CD4-positive, CD25-positive, alpha-beta regulatory T cell (primary cell): ENCODE measurements at regions not wholly inside any gene's neighbourhood (a gene's known extent, or its start where the extent isn't known, plus 50 kb on each side); places are given as distances from the start of the nearest gene placed in this dataset.

Experiments used
- ATAC-seq, 2 donors: fragments of 150-1000 bp; cut with Tn5 transposase; one replicate each; pipeline ENCODE4 v1.10.0; 2021; ENCODE audit warnings: low read depth in 2 of 2, moderate number of reproducible peaks in 2 of 2, moderate library complexity in 1 of 2
- DNase-seq, 3 donors: peaks; one replicate each; pipeline versions ENCODE4 v3.0.0 to v3.0.0-alpha.2; 2012 to 2022; ENCODE audit warnings: mixed read lengths in 1 of 3
- H3K27ac ChIP-seq: one replicate; pipeline ENCODE4 v1.7.0; 2013; ENCODE audit warnings: mild to moderate bottlenecking, low read length; ENCODE audit not compliant: insufficient read depth, poor library complexity, severe bottlenecking
- H3K27me3 ChIP-seq: one replicate; pipeline ENCODE4 v1.7.0; 2013; ENCODE audit warnings: low read length; ENCODE audit not compliant: control insufficient read depth, insufficient read depth
- H3K36me3 ChIP-seq: one replicate; pipeline ENCODE4 v1.7.0; 2013; ENCODE audit warnings: mild to moderate bottlenecking, low read length, moderate library complexity; ENCODE audit not compliant: control insufficient read depth, insufficient read depth
- H3K4me1 ChIP-seq: 2 replicates; pipeline ENCODE4 v1.7.0; 2013; ENCODE audit warnings: mild to moderate bottlenecking, low read length; ENCODE audit not compliant: insufficient read depth, control insufficient read depth, poor library complexity, severe bottlenecking
- H3K4me3 ChIP-seq: one replicate; pipeline ENCODE4 v1.7.0; 2013; ENCODE audit warnings: low read depth, mild to moderate bottlenecking, low read length, moderate library complexity
- H3K9me3 ChIP-seq, 2 experiments: 1 replicate in 1 of 2; 2 replicates in 1 of 2; pipeline ENCODE4 v1.7.0; 2013; ENCODE audit warnings: low read length in 2 of 2, mild to moderate bottlenecking in 1 of 2, moderate library complexity in 1 of 2; ENCODE audit not compliant: control insufficient read depth in 2 of 2
- H3K27ac Mint-ChIP-seq, 3 donors: one replicate each; pipeline ENCODE4 v1.8.0; 2020 to 2022; ENCODE audit warnings: mild to moderate bottlenecking in 3 of 3, mixed read lengths in 3 of 3, moderate library complexity in 2 of 3
- H3K27me3 Mint-ChIP-seq: one replicate; pipeline ENCODE4 v1.8.0; 2022; ENCODE audit warnings: mild to moderate bottlenecking, mixed read lengths
- H3K36me3 Mint-ChIP-seq: one replicate; pipeline ENCODE4 v1.8.0; 2020; ENCODE audit warnings: mixed read lengths
- H3K4me1 Mint-ChIP-seq, 4 donors: one replicate each; pipeline ENCODE4 v1.8.0; 2020 to 2022; ENCODE audit warnings: mixed read lengths in 4 of 4, mild to moderate bottlenecking in 1 of 4
- H3K4me3 Mint-ChIP-seq, 4 donors: one replicate each; pipeline ENCODE4 v1.8.0; 2020 to 2022; ENCODE audit warnings: mild to moderate bottlenecking in 4 of 4, mixed read lengths in 4 of 4, moderate library complexity in 3 of 4
- H3K9me3 Mint-ChIP-seq, 7 donors: one replicate each; pipeline ENCODE4 v1.8.0; 2020 to 2022; ENCODE audit warnings: mixed read lengths in 7 of 7, mild to moderate bottlenecking in 3 of 7, moderate library complexity in 2 of 7

- H3K4me1 ChIP-seq = no peaks in the 10 kb centered on the region
- H3K36me3 ChIP-seq = no peaks in the 10 kb centered on the region
- Mint-ChIP-seq H3K27ac (no peak overlapping the region), H3K4me1 (no peaks in the 10 kb centered on the region), H3K27me3 (no peaks in the 10 kb centered on the region), H3K9me3 (no peaks in the 10 kb centered on the region), H3K4me3 (no peak overlapping the region), H3K36me3 (no peaks in the 10 kb centered on the region)
- ATAC-seq = no peak
- H3K27ac ChIP-seq = no peak overlapping the region
- H3K27me3 ChIP-seq = no peaks in the 10 kb centered on the region
- H3K9me3 ChIP-seq = no peaks in the 10 kb centered on the region
- no peak overlapping the region for H3K4me3 ChIP-seq
- DNase-seq = no peak
These were observed 589.5 kb downstream of the ARL4A start for GRCh38 chr7:13276977-13277376.

- DNase-seq (no peak), ATAC-seq (no peak)
- Histone ChIP-seq H3K4me1 (no peaks in the 10 kb centered on the region), H3K36me3 (no peaks in the 10 kb centered on the region), H3K27ac (no peak overlapping the region), H3K9me3 (no peaks in the 10 kb centered on the region), H3K4me3 (no peak overlapping the region), H3K27me3 (no peaks in the 10 kb centered on the region)
- H3K27me3 Mint-ChIP-seq = no peaks in the 10 kb centered on the region
- no peaks in the 10 kb centered on the region for H3K36me3 Mint-ChIP-seq
- H3K9me3 Mint-ChIP-seq = no peaks in the 10 kb centered on the region
- H3K4me1 Mint-ChIP-seq = no peaks in the 10 kb centered on the region
- no peak overlapping the region for H3K4me3 Mint-ChIP-seq
- no peak overlapping the region for H3K27ac Mint-ChIP-seq
These were observed 590.6 kb downstream of the ARL4A start for GRCh38 chr7:13278020-13278419.

DNA sequence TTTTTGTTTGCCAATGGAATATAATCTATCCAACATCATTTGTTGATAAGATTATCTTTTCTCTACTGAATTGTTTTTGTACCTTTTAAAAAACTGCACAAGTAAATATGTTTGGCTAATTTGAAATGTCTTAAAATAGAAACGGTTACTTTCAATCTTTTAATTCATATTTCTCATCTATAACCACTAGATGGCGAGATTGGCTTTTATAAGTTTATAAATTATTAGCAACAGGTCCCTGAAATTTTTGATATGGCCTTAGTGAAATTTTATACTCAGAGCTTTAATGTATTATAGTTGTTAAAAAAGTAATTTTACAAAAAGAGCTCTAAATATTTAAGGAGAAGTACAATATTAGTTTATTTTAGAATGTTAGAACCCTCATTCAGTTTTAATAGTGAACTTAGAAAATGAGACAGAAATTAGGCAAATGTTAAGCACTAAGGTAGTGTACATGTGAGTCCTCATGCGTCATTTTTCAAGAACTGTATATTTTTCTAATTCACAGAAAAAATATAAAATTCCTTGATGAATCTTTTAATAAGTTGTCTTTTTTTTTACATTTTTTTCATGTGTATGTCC, 592.5 kb downstream of the ARL4A start:
- Histone ChIP-seq H3K9me3 (no peaks in the 10 kb centered on the region), H3K4me3 (no peak overlapping the region), H3K27ac (no peak overlapping the region), H3K36me3 (no peaks in the 10 kb centered on the region), H3K4me1 (no peaks in the 10 kb centered on the region), H3K27me3 (no peaks in the 10 kb centered on the region)
- ATAC-seq = no peak
- H3K9me3 Mint-ChIP-seq = no peaks in the 10 kb centered on the region
- no peaks in the 10 kb centered on the region for H3K36me3 Mint-ChIP-seq
- H3K4me3 Mint-ChIP-seq = no peak overlapping the region
- DNase-seq = peak in 2 of 3 donors; percentile 16 to 17
- H3K4me1 Mint-ChIP-seq = no peaks in the 10 kb centered on the region
- no peaks in the 10 kb centered on the region for H3K27me3 Mint-ChIP-seq
- no peak overlapping the region for H3K27ac Mint-ChIP-seq

DNA sequence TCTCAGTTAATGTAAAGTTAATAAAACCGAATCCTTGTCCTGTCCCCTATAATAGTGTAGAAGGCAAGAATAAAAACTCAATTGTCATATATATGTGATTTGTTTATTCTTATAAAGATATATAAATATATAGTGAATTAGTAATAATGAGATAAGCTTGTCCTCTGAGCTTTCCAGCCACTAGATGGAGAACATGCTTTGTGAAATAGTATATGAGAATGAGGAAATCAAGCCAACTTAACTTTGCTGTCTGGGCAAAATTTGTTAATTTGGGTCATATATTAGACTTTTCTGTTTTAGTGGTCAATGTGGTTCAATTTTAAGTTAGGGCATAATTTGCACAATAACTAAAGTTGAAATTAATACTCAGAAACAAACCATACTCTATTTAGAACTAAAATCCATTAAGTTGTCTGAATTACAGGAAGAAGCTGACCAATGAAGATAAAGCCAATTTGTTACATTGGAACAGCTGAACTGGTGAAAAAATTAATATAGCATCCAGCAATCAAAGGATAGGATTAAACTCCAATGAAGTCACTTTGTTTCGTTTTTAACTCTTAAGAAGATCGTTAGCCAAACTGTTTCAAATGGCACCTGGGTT, 595.0 kb downstream of the ARL4A start:
- Mint-ChIP-seq H3K4me3 (no peak overlapping the region), H3K4me1 (no peaks in the 10 kb centered on the region), H3K27me3 (no peaks in the 10 kb centered on the region), H3K9me3 (no peaks in the 10 kb centered on the region), H3K36me3 (no peaks in the 10 kb centered on the region), H3K27ac (no peak overlapping the region)
- H3K27ac ChIP-seq = no peak overlapping the region
- H3K27me3 ChIP-seq = no peaks in the 10 kb centered on the region
- no peak for ATAC-seq
- no peak for DNase-seq
- H3K36me3 ChIP-seq = no peaks in the 10 kb centered on the region
- H3K4me3 ChIP-seq = no peak overlapping the region
- H3K4me1 ChIP-seq = no peaks in the 10 kb centered on the region
- no peaks in the 10 kb centered on the region for H3K9me3 ChIP-seq

DNA sequence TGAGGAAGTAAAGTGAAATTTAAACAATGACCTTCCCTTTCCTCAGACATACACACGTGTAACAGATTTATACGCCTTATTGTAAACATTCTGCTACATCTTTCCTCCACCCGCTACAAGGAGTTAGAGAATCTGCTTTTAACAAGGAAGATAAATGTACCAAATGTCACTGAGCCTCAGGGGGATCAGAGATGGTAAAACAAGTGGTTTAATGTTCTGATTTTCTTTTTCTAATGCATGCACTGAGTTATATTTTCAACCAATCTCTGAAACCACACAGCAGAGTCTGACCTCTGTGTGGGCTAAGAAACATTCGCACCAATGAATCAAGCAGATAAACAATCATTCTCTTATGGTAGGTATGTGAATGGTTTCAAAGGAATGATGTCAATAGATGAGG, 599.5 kb downstream of the ARL4A start:
- Histone ChIP-seq H3K9me3 (no peaks in the 10 kb centered on the region), H3K27me3 (no peaks in the 10 kb centered on the region), H3K36me3 (no peaks in the 10 kb centered on the region), H3K4me1 (no peaks in the 10 kb centered on the region), H3K4me3 (no peak overlapping the region), H3K27ac (no peak overlapping the region)
- ATAC-seq (no peak), DNase-seq (no peak)
- no peaks in the 10 kb centered on the region for H3K36me3 Mint-ChIP-seq
- H3K4me1 Mint-ChIP-seq = no peaks in the 10 kb centered on the region
- no peak overlapping the region for H3K4me3 Mint-ChIP-seq
- no peaks in the 10 kb centered on the region for H3K27me3 Mint-ChIP-seq
- H3K9me3 Mint-ChIP-seq = peaks cover 0 to 3% (median 0%) of the 10 kb centered on the region in 7 donors
- no peak overlapping the region for H3K27ac Mint-ChIP-seq

GRCh38 chr7:13288516-13288915, 601.1 kb downstream of the ARL4A start:
- H3K36me3 Mint-ChIP-seq = no peaks in the 10 kb centered on the region
- H3K9me3 Mint-ChIP-seq = peaks cover 0 to 3% (median 0%) of the 10 kb centered on the region in 7 donors
- no peaks in the 10 kb centered on the region for H3K27me3 Mint-ChIP-seq
- no peaks in the 10 kb centered on the region for H3K4me1 Mint-ChIP-seq
- H3K4me3 ChIP-seq = no peak overlapping the region
- DNase-seq (no peak), ATAC-seq (no peak)
- H3K27me3 ChIP-seq = no peaks in the 10 kb centered on the region
- H3K27ac ChIP-seq = no peak overlapping the region
- no peaks in the 10 kb centered on the region for H3K36me3 ChIP-seq
- H3K4me1 ChIP-seq = no peaks in the 10 kb centered on the region
- no peak overlapping the region for H3K27ac Mint-ChIP-seq
- H3K4me3 Mint-ChIP-seq = no peak overlapping the region
- H3K9me3 ChIP-seq = no peaks in the 10 kb centered on the region

- Mint-ChIP-seq H3K27me3 (no peaks in the 10 kb centered on the region), H3K36me3 (no peaks in the 10 kb centered on the region), H3K9me3 (peaks cover 0 to 3% (median 0%) of the 10 kb centered on the region in 7 donors), H3K4me1 (no peaks in the 10 kb centered on the region), H3K27ac (no peak overlapping the region), H3K4me3 (no peak overlapping the region)
- Histone ChIP-seq H3K4me3 (no peak overlapping the region), H3K27ac (no peak overlapping the region), H3K27me3 (no peaks in the 10 kb centered on the region), H3K4me1 (no peaks in the 10 kb centered on the region), H3K36me3 (no peaks in the 10 kb centered on the region), H3K9me3 (no peaks in the 10 kb centered on the region)
- ATAC-seq = no peak
- no peak for DNase-seq
These were observed 603.5 kb downstream of the ARL4A start for GRCh38 chr7:13290975-13291374.

DNA sequence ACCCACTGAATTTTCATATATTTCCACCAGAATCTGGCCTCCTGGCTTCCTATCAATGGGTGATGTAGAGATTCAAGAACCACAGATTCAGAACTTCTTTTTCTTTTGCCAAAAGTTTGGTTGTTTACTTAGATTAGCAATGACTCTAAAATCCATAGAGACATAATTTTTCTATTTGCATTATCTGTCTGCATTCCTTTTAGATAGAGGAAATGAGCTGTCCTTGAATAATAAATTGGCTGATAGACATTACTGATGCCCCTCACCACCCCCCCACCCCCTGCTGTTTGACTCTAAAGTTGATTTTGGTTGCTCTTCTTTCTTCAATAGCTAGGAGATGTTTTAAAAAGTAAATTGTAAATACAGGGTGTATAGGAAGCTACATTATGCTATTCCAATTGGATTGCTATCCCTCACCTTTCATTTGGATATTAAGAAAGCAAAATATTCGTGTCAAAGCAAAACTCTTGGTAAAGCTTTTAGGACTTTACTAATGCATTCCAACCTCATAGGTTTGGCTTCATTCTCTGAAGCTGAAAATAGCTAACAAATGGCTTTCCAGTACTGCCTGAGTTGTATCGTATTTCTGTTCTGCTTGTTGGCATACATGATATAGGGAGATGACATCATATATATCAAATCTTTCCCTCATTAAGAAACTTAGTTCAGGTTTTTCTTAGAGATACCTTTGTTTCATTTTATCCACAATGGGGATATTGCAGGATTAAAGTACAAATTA, 606.0 kb downstream of the ARL4A start:
- Histone ChIP-seq H3K4me3 (no peak overlapping the region), H3K36me3 (no peaks in the 10 kb centered on the region), H3K9me3 (no peaks in the 10 kb centered on the region), H3K27ac (no peak overlapping the region), H3K27me3 (no peaks in the 10 kb centered on the region), H3K4me1 (no peaks in the 10 kb centered on the region)
- Mint-ChIP-seq H3K9me3 (no peaks in the 10 kb centered on the region), H3K36me3 (no peaks in the 10 kb centered on the region), H3K4me1 (no peaks in the 10 kb centered on the region), H3K27ac (no peak overlapping the region), H3K27me3 (no peaks in the 10 kb centered on the region), H3K4me3 (no peak overlapping the region)
- no peak for ATAC-seq
- no peak for DNase-seq
